GM21447 (cell line): ENCODE measurements at regions not wholly inside any gene's neighbourhood (a gene's known extent, or its start where the extent isn't known, plus 50 kb on each side); places are given as distances from the start of the nearest gene placed in this dataset.

Source experiments
- ATAC-seq: cut with Tn5 transposase; IDR thresholded peaks from one replicate; pipeline ENCODE4 v1.9.1; 2021; ENCODE audit not compliant: unreplicated experiment

DNA sequence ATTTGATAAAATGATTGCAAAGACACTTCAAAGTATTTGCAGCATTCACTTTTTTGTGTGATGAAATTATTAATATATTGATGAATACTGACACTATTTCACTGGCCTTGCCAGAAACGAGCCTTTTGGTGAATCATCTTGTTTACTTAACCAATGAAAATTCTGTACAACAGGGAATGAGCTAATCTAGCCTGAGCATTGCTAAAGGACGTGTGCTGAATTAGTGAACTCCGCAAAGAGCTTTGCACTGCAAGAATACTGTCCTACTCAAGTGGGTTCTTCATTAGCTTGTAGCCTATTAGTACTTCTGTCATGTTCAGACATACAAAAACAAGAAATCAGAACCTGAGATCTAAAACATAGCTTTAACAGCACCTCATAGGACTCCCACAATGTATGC, 172.0 kb upstream of the NRSN1 start:
- no peak for ATAC-seq

DNA sequence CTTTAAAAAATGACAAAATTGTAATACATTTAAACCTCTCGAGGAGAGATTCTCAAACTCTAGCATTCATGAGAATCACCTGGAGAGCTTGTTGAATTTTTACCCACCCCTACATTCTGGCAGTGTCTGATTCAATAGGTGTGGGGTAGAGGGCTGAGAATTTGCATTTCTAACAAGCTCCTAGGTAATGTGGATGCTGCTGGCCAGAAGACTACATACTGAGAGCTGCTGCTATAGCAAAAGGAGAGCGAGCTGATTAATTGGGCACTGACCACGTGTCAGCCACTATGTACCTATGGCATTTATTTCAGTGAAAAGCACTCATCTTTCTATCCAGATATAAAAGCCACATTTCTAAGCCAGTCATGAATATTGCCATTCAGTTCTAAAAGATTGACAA, 169.0 kb upstream of the NRSN1 start:
- ATAC-seq, result no peak

DNA sequence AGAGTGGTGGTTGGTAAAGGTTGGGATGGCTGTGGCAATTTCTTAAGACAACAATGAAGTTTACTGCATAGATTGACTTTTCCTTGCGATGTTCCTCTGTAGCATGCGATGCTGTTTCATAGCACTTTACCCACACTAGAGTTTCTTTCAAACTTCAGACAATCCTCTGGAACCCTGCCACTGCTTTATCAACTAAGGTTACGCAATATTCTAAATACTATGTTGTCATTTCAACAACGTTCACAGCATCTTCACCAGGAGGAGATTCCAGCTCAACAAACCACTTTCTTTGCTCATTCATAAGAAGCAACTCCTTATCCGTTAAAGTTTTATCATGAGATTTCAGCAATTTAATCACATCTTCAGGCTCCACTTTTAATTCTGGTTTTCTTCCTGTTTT, 161.2 kb upstream of the NRSN1 start:
- ATAC-seq, result no peak

DNA sequence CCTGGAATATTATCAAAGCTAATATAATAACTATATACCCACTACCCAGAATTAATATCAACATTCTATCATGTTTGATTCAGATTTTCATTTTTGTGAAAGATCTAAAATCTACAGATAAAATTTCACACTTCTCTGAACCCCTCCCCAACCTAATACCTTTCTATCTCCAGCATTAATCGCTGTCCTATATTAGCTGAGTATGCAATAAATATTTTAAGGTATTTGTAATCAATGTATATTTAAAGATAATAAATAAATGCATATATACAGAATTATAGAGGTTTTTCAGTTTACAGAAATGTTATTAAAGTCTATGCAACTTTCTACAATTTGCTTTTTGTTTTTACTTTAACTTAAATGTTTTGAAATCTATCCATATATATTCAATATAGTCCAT, 156.7 kb upstream of the NRSN1 start:
- no peak for ATAC-seq

DNA sequence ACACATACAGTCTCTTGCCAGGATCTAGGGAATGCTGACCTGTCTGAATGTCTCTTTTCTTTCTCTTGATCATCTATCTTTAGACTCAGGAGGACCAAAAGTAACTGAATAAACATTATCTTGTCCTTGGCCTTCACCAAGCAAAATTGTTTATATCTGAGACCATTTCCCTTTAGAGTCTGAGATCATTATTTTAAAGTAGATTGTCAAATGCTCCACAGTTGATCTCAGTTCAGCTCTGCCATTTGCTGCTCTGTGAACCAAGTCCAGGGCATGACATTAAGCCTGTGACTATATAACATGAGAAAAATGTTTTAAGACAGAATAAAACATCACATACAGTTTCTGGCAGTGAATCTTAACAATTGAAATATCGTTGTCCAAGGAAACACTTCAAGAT, 148.3 kb upstream of the NRSN1 start:
- ATAC-seq, result no peak

DNA sequence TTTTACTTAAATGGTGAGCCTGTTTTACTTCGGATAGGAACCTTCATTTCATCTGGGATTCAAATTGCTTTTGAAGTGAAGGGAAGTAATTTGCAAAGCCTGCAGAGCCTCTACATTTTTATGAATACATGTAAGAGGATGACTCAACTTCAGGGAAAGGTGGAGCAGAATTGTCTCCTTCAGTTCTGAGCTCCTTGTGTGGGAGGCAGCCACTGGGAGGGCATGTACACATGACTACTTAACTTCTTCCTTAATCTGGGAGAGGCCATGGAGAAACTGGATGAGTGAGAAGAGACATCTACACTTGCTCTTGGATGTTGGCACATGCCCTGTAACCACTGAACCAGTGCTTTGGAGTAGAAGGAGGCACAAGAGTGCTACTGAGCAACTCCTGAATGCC, 145.1 kb upstream of the NRSN1 start:
- ATAC-seq, result no peak

DNA sequence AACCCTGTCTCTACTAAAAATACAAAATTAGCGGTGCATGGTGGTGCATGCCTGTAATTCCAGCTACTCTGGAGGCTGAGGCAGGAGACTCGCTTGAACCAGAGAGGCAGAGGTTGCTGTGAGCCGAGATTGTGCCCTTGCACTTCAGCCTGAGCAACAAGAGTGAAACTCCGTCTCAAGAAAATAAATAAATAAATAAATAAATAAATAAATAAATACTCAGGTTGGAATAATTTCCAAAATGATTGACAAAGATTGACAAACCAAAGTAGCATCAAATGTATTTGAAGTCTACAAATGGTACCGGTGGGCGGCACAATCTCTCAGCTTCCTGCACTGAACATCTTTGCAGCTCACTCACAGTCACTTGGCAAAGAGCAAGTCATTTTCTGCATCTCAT, 144.1 kb upstream of the NRSN1 start:
- ATAC-seq, result no peak

DNA sequence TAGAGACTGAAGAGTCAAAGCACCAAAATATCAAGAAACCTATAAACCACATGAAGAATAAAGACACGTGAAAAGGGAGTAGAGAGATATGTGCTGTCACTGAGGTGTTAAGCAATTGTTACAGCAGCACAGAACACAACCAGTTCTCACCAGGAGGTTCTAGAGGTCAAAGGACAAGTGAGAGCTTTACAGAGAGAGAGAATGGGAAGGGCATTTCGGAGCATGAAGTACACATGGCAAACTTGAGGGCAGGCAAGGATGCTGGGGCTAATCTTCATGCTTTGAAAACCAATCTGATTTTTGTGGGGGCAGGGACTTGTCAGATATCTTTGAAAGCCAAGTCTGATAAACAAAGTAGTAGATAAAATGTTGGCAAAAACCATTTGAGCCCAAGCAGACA, 142.3 kb upstream of the NRSN1 start:
- ATAC-seq, result no peak

DNA sequence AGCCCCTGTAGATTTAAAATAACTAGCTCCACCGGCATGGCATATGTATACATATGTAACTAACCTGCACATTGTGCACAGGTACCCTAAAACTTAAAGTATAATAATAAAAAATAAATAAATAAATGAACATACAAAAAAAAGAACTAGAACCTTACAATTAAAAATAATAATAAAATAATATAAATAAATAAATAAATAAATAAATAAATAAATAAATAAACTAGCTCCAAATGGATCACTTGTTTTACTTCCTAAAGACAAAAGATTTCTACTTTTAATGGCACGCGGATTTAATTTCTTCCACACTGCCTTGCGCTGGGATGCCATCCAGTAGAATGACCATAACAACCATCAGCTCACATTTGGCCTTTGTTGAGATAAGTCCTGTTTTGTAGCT, 141.0 kb upstream of the NRSN1 start:
- ATAC-seq, result no peak

DNA sequence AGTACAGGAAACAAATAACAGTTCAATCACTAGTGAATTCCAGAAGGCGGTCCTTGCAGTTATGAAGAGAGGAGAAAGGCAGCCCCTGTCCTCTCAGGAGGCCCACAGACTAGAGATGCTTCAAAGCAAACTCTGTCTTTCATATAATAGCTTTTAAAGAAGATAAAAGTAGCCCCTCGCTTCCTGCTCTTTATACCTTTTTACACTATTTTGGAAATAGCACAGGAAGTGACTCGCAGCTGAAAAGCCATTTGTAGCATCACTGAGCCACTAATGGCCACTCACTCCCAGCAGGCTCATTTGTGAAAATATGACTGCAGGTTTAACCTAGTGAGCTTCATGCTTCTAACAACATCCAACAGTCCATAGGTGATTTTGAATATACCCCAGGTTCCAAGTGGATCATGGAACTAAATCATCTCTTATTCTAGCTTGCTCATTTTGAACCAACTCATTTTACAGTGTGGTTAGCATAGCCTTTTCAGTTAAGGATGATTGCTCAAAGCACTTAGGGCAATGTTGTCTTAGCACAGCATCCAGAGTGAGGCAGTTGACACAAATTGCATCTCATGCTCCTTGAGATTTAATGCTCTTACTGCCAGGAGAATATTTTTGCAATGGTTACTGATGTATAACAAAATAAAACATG, 136.0 kb upstream of the NRSN1 start:
- no peak for ATAC-seq

DNA sequence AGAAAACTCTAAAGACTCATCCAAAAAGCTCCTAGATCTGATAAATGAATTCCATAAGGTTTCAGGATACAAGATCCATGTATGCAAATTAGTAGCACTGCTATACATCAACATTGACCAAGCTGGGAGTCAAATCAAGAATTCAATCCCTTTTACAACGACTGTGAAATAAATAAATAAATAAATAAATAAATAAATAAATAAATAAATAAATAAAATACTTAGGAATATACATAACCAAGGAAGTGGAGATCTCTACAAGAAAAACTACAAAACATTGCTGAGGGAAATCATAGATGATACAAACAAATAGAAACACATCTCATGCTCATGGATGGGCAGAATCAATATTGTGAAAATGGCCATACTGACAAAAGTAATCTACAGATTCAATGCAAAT, 132.0 kb upstream of the NRSN1 start:
- ATAC-seq, result no peak

DNA sequence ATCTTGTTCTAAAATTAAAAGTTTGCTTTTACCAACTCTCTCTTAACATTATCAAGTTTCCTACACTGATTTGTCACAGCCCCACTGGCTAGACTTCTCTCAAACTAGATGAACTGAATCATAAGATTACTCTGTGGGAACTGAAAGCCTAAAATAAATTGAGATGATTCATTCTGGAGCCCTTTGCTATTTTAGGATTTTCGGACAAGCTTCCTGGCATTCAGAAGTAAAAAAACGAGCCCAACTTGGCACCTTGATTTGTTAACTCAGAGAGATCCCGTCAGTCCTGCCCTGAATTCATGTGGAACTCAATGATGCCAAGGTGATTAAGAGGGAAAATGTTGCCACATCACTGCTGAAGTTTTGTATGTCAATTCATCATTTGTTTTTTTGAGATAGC, 122.0 kb upstream of the NRSN1 start:
- no peak for ATAC-seq

DNA sequence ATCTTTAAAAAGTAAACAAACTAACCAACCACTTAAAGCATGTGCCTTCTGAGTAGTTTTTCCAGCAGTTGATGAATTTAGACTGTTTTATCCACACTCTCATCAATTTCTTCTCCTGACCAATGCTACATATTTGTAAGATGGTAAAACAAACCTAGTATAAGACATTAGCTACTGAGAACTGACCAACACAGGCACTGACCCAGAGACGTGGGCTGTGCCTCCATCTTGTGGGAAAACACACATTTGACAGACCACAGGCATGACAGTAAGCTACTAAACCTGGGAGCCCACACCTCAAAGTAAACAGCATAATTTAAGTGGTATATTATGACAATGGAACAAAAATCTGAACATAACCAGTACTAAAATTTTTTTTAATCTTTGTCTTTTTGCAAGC, 121.4 kb upstream of the NRSN1 start:
- ATAC-seq, result no peak

DNA sequence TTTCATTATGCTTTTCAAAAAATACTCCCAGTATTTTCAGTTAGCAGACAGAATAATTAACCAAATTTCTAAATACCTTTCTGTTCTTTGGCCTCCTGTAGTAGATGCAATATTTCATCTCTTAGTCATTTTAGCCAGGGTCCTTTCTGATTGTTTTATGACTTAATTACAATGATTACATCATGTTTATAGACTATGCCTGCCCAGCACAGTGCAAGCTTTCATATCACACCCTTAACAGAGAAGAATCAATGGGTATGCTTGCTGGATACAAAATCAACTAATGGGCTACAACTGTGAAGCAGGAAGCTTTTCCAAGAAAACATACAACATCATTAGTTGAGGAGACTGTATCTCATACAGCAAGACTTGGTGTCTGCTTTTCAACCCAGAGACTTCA, 119.8 kb upstream of the NRSN1 start:
- no peak for ATAC-seq

DNA sequence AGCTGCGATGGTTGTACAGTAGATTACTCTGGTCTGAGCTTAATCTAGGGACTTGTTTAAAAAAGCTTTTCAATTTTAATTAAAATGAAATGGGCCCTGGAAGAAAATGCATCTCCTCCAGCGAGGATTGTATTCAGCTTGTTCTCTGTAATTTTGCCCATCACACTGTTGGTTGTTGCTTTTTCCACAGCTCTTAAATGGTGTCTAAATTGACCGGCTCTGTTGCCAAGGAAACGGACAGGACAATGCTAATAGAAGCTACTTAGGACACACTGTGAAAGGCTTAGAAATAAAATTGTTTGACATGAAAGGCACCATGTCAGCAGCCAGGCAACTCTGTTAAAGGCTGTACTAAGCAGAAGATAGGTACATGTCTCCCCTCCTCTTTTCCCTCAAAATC, 116.7 kb upstream of the NRSN1 start:
- ATAC-seq, result no peak

DNA sequence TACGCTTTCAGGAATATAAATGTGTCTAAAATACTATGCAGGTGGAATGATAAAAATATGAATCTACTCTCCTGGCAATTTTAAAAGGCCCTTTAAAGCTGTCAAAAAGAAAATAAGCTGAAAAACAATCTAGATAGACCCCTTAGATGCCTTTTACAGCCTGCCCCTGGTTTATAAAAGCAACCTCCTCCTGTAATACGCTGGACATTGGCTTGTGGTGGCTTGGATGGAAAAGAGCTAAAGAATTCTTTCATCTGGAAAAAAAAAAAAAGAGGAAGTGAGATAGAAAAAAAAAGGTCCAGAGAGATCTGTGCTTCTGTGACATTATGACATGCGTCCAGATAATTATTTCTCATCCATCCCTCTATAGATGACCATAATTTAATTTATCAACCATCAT, 115.9 kb upstream of the NRSN1 start:
- no peak for ATAC-seq

DNA sequence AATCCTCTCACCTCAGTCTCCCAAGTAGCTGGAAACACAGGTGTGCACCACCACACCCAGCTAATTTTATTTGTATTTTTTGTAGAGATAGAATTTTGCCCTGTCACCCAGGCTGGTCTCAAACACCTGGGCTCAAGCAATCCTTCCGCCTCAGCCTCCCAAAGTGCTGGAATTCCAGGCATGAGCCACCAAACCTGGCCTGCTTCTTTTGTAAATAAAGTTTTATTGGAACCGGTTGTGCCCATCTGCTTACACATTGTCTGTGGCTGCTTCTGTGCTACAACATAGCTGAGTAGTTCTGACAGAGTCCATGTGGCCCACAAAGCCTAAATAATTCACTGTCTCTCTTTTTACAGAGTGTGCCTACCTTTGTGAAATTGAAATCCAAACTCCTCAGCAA, 109.7 kb upstream of the NRSN1 start:
- no peak for ATAC-seq

DNA sequence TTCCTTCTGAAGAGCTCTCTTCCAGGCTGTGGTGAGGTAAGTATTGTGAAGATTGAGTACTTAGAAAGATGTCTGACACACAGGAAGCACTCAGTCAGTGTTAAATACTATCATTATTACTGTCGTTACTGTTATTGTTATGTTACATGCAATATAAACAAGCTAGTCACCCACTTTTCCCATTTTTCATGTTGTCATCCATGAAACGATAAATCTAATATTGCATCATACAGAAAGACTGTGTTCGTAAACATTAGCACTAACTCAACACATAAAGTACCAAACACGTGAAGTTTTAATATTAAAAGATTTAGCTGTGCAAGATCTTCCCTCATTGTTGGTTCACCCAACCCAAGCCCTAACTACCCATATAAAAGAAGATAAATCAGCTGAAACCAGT, 109.2 kb upstream of the NRSN1 start:
- no peak for ATAC-seq

DNA sequence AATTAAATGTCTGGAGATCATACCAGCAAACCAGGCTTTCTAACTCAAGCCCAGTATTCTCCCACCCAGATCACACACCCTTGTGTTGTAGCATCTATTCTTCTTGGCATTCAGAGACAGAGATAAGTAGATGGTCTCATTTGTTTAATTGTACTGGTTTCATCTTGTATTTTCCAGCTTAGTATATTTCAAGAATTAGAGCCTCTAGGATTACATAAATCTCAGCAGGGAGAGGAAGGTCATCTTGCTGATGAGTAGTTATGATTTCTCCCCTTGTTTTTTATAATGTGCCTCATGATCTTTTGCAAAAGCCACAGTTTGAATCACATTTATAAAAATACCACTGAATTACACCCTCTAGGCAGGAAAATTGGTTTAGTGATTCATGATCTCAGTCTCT, 106.6 kb upstream of the NRSN1 start:
- ATAC-seq, result no peak

DNA sequence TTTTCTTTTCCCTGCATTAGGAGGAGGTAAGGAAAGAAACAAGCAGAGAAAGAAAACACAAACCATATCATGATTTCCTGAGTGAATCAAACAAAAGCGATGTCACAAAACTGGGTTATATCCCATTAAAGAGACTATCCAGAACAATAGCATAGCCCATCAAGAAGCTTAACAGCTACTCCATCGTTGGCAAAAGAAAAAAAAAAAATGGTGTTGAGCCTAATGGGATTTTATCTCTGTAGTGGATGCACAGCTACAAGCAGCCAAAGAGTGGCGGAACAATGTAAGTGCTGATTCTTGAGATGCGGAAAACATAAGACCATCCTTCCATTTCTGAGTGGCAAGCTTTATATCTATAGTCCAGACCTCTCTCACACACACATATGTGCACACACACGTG, 106.2 kb upstream of the NRSN1 start:
- no peak for ATAC-seq

DNA sequence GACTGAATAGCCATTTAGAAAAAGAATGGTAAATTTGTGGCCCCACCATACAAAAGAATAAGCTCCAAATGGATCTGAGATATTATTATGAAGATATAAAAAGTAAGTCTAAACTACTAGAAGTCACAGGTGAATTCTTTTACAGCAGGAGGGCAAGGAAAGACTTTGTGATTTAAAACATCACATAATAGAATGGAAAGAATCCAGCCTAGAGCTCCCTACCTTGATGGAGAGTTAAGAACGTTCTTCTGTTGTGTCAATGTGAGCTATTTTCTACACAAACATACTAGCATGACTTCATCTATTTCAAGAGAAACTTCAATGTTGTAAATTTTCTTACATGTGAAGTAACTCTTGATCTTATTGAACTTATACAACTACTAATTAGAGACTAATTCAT, 100.0 kb upstream of the NRSN1 start:
- ATAC-seq, result no peak

DNA sequence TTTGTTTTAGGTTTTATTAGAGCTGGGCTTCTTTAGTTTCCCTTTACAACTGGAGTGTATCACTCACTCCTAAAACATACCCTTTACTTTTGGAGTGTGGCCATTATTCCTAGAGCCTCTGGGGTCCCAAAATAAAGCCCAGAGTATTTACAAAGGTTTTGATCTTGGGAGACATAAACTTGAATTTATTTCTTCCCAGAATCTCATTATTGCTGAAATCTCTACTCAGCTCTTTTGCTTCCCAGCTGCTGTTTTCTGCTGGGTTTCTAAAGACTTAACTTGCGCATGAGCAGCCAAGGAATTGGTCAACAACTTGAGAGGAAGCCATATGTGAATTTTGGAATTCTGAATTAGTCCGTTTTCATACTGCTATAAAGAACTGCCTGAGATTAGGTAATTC, 94.5 kb upstream of the NRSN1 start:
- ATAC-seq, result no peak

DNA sequence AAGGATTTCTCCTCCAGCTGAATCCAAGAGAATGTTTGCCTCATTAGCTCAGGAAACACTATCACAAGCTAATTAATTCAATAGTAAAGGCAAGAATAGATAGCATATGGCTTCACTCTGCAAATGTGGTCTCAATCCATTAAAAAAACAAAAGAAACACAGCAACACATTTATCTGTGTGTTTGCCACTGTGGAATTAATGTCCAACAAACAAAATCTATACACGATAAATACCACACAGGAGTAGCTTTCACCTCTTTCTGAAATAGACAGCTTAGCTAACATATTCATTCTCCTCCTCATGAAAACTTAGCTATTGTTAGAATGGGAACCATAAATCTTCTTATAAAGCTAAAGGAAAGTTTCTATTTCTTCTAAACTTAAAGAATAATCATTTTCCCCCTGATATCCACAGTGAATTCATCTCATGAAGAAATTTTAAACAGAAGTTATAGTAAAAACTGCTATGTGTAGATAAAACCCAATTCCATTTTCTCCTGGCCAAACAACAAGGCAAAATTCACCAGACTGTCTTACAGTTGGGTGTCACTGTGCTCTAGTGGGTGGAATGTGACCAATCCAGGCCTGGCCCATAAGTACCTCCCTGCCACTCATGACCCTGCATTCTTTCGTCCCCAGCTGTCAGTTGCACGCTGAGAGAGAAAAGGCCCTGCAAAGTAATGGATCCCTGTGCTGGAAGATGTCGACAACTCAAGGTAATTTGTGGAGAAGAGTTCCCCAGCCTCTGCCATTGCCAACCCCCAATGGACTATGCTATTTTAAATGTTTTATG, 92.9 kb upstream of the NRSN1 start:
- ATAC-seq, result no peak
